CD4-positive, alpha-beta memory T cell (primary cell): ENCODE measurements at regions not wholly inside any gene's neighbourhood (a gene's known extent, or its start where the extent isn't known, plus 50 kb on each side); places are given as distances from the start of the nearest gene placed in this dataset.

Source experiments
- CTCF ChIA-PET: fragments of 350-600 bp; sonication (Branson Sonifier 250); formaldehyde crosslinking; loops from one replicate; lab custom pipeline; 2021; ENCODE audit warnings: inconsistent platforms; ENCODE audit not compliant: partially characterized antibody; lab: Charles Lee
- POLR2A ChIA-PET: fragments of 350-600 bp; sonication (Branson Sonifier 250); formaldehyde crosslinking; loops from one replicate; lab custom pipeline; 2021; ENCODE audit not compliant: partially characterized antibody; lab: Charles Lee
- DNase-seq, 5 donors: peaks; one replicate each; pipeline versions ENCODE4 v3.0.0 to v3.0.0-alpha.2; 2020 to 2022; ENCODE audit warnings: mixed read lengths in 1 of 5
- H3K27ac ChIP-seq: one replicate; pipeline ENCODE4 v1.7.0; 2013; ENCODE audit warnings: low read depth, low read length
- H3K27me3 ChIP-seq: 2 replicates; pipeline ENCODE4 v1.7.0; 2013; ENCODE audit warnings: mild to moderate bottlenecking, low read length, moderate library complexity; ENCODE audit not compliant: insufficient read depth
- H3K36me3 ChIP-seq: 2 replicates; pipeline ENCODE4 v1.7.0; 2013; ENCODE audit warnings: mild to moderate bottlenecking, low read length, moderate library complexity; ENCODE audit not compliant: insufficient read depth
- H3K4me1 ChIP-seq: 2 replicates; pipeline ENCODE4 v1.7.0; 2013; ENCODE audit warnings: mild to moderate bottlenecking, low read length, moderate library complexity; ENCODE audit not compliant: insufficient read depth
- H3K4me3 ChIP-seq, 2 donors: one replicate each; pipeline ENCODE4 v1.7.0; 2013; ENCODE audit warnings: low read length in 2 of 2, mild to moderate bottlenecking in 1 of 2
- H3K9me3 ChIP-seq, 2 donors: one replicate each; pipeline ENCODE4 v1.7.0; 2013; ENCODE audit warnings: low read length in 2 of 2, control low read depth in 1 of 2; ENCODE audit not compliant: control insufficient read depth in 1 of 2
- H3K27ac Mint-ChIP-seq, 7 donors: one replicate each; pipeline ENCODE4 v1.8.0; 2020 to 2021; ENCODE audit warnings: mixed read lengths in 7 of 7, mild to moderate bottlenecking in 6 of 7, inconsistent platforms in 3 of 7, moderate library complexity in 3 of 7
- H3K27me3 Mint-ChIP-seq, 2 donors: one replicate each; pipeline ENCODE4 v1.8.0; 2020 to 2021; ENCODE audit warnings: mixed read lengths in 2 of 2
- H3K36me3 Mint-ChIP-seq, 2 donors: one replicate each; pipeline ENCODE4 v1.8.0; 2020 to 2021; ENCODE audit warnings: mixed read lengths in 2 of 2, inconsistent platforms in 1 of 2, mild to moderate bottlenecking in 1 of 2
- H3K4me1 Mint-ChIP-seq, 4 donors: one replicate each; pipeline ENCODE4 v1.8.0; 2020 to 2021; ENCODE audit warnings: mixed read lengths in 4 of 4, mild to moderate bottlenecking in 1 of 4
- H3K4me3 Mint-ChIP-seq, 8 donors: one replicate each; pipeline ENCODE4 v1.8.0; 2020 to 2021; ENCODE audit warnings: mixed read lengths in 8 of 8, mild to moderate bottlenecking in 7 of 8, moderate library complexity in 6 of 8, inconsistent platforms in 3 of 8
- H3K9me3 Mint-ChIP-seq, 8 donors: one replicate each; pipeline ENCODE4 v1.8.0; 2020 to 2021; ENCODE audit warnings: mixed read lengths in 8 of 8, mild to moderate bottlenecking in 5 of 8, inconsistent platforms in 3 of 8, moderate library complexity in 1 of 8
- intact Hi-C: fragments of 100-400 bp; cut with micrococcal nuclease; formaldehyde crosslinking; loops from one replicate; pipeline ENCODE4 v1.15.1; 2023

DNA sequence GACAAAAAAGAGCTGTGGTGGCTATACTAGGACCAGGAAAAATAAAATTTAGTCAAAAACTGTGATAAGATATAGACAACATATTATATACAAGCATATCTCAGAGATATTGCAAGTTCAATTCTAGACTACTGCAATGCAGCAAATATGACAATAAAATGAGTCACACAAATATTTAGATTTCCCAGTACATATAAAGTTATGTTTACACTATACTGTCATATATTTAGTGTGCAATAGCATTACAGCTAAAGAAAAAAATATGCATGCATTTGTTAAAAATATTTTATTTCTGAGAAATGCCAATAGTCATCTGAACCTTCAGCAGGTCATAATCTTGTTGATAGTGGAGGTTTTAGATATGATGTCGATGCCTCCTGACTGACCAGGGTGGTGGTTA lies 72.1 kb downstream of the AKR1C4 start:
- DNase-seq, result no peak
- Histone ChIP-seq H3K4me3 (no peak overlapping the region), H3K27me3 (no peaks in the 10 kb centered on the region), H3K4me1 (peaks cover 11% of the 10 kb centered on the region), H3K27ac (no peak overlapping the region), H3K9me3 (no peaks in the 10 kb centered on the region), H3K36me3 (no peaks in the 10 kb centered on the region)
- peaks cover 35 to 60% of the 10 kb centered on the region in 2 donors for H3K36me3 Mint-ChIP-seq
- intact Hi-C loops, result no loop called here
- peak overlapping the region in 1 of 7 donors; percentile 26 for H3K27ac Mint-ChIP-seq
- H3K4me1 Mint-ChIP-seq, result peaks cover 8 to 24% (median 19%) of the 10 kb centered on the region in 4 donors
- no peak overlapping the region for H3K4me3 Mint-ChIP-seq
- ChIA-PET POLR2A (no interaction called here), CTCF (no interaction called here)
- no peaks in the 10 kb centered on the region for H3K27me3 Mint-ChIP-seq
- H3K9me3 Mint-ChIP-seq, result peaks cover 0 to 30% (median 9%) of the 10 kb centered on the region in 8 donors

DNA sequence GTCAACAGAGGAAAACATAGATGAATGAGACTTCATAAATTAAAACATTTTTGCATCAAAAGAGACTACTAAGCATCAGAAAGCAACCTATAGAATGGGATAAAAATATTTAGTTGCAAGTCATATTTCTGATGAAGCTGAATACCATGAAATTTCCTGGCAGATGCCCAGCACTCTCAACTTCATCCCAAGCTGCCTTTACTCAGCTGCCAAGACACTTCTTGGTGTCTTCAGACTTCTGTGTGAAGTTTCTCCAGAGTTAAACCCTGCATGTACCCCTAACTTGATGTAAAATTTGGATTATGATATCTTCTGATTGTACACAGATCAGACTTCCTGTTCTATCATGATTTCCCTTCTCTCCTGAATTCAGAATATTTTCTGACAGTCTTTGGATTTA lies 73.2 kb downstream of the AKR1C4 start:
- POLR2A ChIA-PET, result no interaction called here
- CTCF ChIA-PET, result no interaction called here
- Mint-ChIP-seq H3K9me3 (peaks cover 0 to 22% (median 7%) of the 10 kb centered on the region in 8 donors), H3K4me3 (no peak overlapping the region), H3K27me3 (no peaks in the 10 kb centered on the region), H3K36me3 (peaks cover 36 to 66% of the 10 kb centered on the region in 2 donors), H3K4me1 (peaks cover 8 to 24% (median 19%) of the 10 kb centered on the region in 4 donors), H3K27ac (no peak overlapping the region)
- DNase-seq, result no peak
- no peaks in the 10 kb centered on the region for H3K27me3 ChIP-seq
- no peaks in the 10 kb centered on the region for H3K9me3 ChIP-seq
- H3K4me3 ChIP-seq, result no peak overlapping the region
- H3K36me3 ChIP-seq, result no peaks in the 10 kb centered on the region
- intact Hi-C loops, result no loop called here
- no peak overlapping the region for H3K27ac ChIP-seq
- H3K4me1 ChIP-seq, result peaks cover 11% of the 10 kb centered on the region

- Mint-ChIP-seq H3K27ac (no peak overlapping the region), H3K36me3 (peaks cover 37 to 69% of the 10 kb centered on the region in 2 donors), H3K27me3 (no peaks in the 10 kb centered on the region), H3K4me3 (no peak overlapping the region), H3K9me3 (peaks cover 0 to 8% (median 4%) of the 10 kb centered on the region in 8 donors), H3K4me1 (peaks cover 8 to 24% (median 19%) of the 10 kb centered on the region in 4 donors)
- no peak overlapping the region for H3K27ac ChIP-seq
- no peak overlapping the region for H3K4me3 ChIP-seq
- no peaks in the 10 kb centered on the region for H3K36me3 ChIP-seq
- no peaks in the 10 kb centered on the region for H3K9me3 ChIP-seq
- intact Hi-C loops, result no loop called here
- H3K4me1 ChIP-seq, result peaks cover 11% of the 10 kb centered on the region
- no peaks in the 10 kb centered on the region for H3K27me3 ChIP-seq
- POLR2A ChIA-PET, result no interaction called here
- CTCF ChIA-PET, result interaction anchor here (1.3 to 2.2 kb wide), 3 partner anchors 12 to 421 kb away, joined by 3 to 6 read pairs (median 3); no protein-coding TSS in a partner anchor
- no peak for DNase-seq
Observed at GRCh38 chr10:5271526-5271925, 74.9 kb downstream of the AKR1C4 start.

- ChIA-PET POLR2A (no interaction called here), CTCF (interaction anchor here (1.3 to 2.2 kb wide), 3 partner anchors 11 to 422 kb away, joined by 3 to 6 read pairs (median 3); no protein-coding TSS in a partner anchor)
- intact Hi-C loops, result no loop called here
- Mint-ChIP-seq H3K9me3 (peaks cover 0 to under 1% (median 0%) of the 10 kb centered on the region in 8 donors), H3K4me3 (peak overlapping the region in 2 of 8 donors; percentile 2 to 60), H3K36me3 (peaks cover 38 to 72% of the 10 kb centered on the region in 2 donors), H3K27ac (no peak overlapping the region), H3K27me3 (no peaks in the 10 kb centered on the region), H3K4me1 (peaks cover 8 to 24% (median 19%) of the 10 kb centered on the region in 4 donors)
- no peak overlapping the region for H3K27ac ChIP-seq
- no peaks in the 10 kb centered on the region for H3K36me3 ChIP-seq
- H3K27me3 ChIP-seq, result no peaks in the 10 kb centered on the region
- H3K4me1 ChIP-seq, result peaks cover 11% of the 10 kb centered on the region
- no peak overlapping the region for H3K4me3 ChIP-seq
- DNase-seq, result no peak
- H3K9me3 ChIP-seq, result no peaks in the 10 kb centered on the region
Observed at GRCh38 chr10:5272065-5272803, 75.6 kb downstream of the AKR1C4 start.

GRCh38 chr10:5274795-5275194 lies 78.2 kb downstream of the AKR1C4 start:
- Mint-ChIP-seq H3K27ac (no peak overlapping the region), H3K4me1 (peaks cover 8 to 23% (median 17%) of the 10 kb centered on the region in 4 donors), H3K9me3 (no peaks in the 10 kb centered on the region), H3K27me3 (no peaks in the 10 kb centered on the region), H3K36me3 (peaks cover 52 to 74% of the 10 kb centered on the region in 2 donors), H3K4me3 (no peak overlapping the region)
- no peaks in the 10 kb centered on the region for H3K27me3 ChIP-seq
- no peaks in the 10 kb centered on the region for H3K9me3 ChIP-seq
- intact Hi-C loops, result no loop called here
- DNase-seq, result no peak
- ChIA-PET CTCF (no interaction called here), POLR2A (no interaction called here)
- peaks cover 11% of the 10 kb centered on the region for H3K4me1 ChIP-seq
- no peaks in the 10 kb centered on the region for H3K36me3 ChIP-seq
- H3K4me3 ChIP-seq, result no peak overlapping the region
- no peak overlapping the region for H3K27ac ChIP-seq

GRCh38 chr10:5281356-5281755 lies 83.4 kb upstream of the UCN3 start:
- intact Hi-C loops, result loop anchor here (5.0 kb wide), 2 partner anchors 151 to 341 kb away; no protein-coding TSS in a partner anchor
- Histone ChIP-seq H3K9me3 (no peaks in the 10 kb centered on the region), H3K4me3 (no peak overlapping the region), H3K36me3 (no peaks in the 10 kb centered on the region), H3K4me1 (peaks cover 21% of the 10 kb centered on the region), H3K27ac (no peak overlapping the region), H3K27me3 (no peaks in the 10 kb centered on the region)
- peaks cover 13 to 21% (median 18%) of the 10 kb centered on the region in 4 donors for H3K4me1 Mint-ChIP-seq
- DNase-seq, result no peak
- no peak overlapping the region for H3K4me3 Mint-ChIP-seq
- H3K36me3 Mint-ChIP-seq, result peaks cover 44 to 46% of the 10 kb centered on the region in 2 donors
- H3K27ac Mint-ChIP-seq, result peak overlapping the region in 1 of 7 donors; percentile 60
- H3K9me3 Mint-ChIP-seq, result no peaks in the 10 kb centered on the region
- peaks cover 0 to 5% of the 10 kb centered on the region in 2 donors for H3K27me3 Mint-ChIP-seq
- ChIA-PET POLR2A (interaction anchor here (0.8 to 3.8 kb wide), 3 partner anchors 11 to 187 kb away, joined by 4 to 24 read pairs (median 4); partner anchors contain the start of gene AKR1C3), CTCF (interaction anchor here (0.9 to 6.1 kb wide), 6 partner anchors 11 to 466 kb away, joined by 3 to 59 read pairs (median 18); no protein-coding TSS in a partner anchor)

DNA sequence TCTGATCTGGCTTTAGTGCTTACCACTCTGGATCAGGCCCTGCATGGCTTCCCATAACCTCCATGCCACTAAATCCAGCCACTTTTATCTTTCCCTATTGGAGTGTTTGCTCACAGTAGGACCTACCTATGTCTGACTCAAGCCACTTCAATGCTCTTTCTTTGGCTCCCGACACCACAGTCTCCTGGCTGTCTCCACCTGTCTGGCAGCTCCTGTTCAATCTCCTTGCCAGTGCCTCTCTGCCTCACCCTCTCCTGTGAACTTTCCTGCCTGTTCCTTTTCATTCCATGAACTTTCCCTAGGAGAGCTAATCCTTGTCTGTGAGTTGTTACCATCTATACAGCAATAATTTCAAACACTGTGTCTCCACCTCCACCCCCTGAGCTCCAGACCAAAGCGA lies 82.6 kb upstream of the UCN3 start:
- CTCF ChIA-PET, result interaction anchor here (0.9 to 6.1 kb wide), 8 partner anchors 10 to 467 kb away, joined by 3 to 59 read pairs (median 8); no protein-coding TSS in a partner anchor
- Histone ChIP-seq H3K36me3 (no peaks in the 10 kb centered on the region), H3K27ac (no peak overlapping the region), H3K4me3 (no peak overlapping the region), H3K4me1 (peaks cover 21% of the 10 kb centered on the region), H3K9me3 (no peaks in the 10 kb centered on the region), H3K27me3 (no peaks in the 10 kb centered on the region)
- POLR2A ChIA-PET, result interaction anchor here (0.8 to 3.8 kb wide), 4 partner anchors 8 to 188 kb away, joined by 3 to 24 read pairs (median 4); partner anchors contain the start of gene AKR1C3
- H3K27me3 Mint-ChIP-seq, result peaks cover 0 to 7% of the 10 kb centered on the region in 2 donors
- intact Hi-C loops, result loop anchor here (5.0 kb wide), 2 partner anchors 150 to 340 kb away; no protein-coding TSS in a partner anchor
- H3K4me1 Mint-ChIP-seq, result peaks cover 13 to 28% (median 19%) of the 10 kb centered on the region in 4 donors
- H3K4me3 Mint-ChIP-seq, result no peak overlapping the region
- H3K9me3 Mint-ChIP-seq, result no peaks in the 10 kb centered on the region
- H3K27ac Mint-ChIP-seq, result no peak overlapping the region
- DNase-seq, result no peak
- H3K36me3 Mint-ChIP-seq, result peaks cover 38 to 41% of the 10 kb centered on the region in 2 donors
